HG03196 (cell line): ENCODE measurements at regions not wholly inside any gene's neighbourhood (a gene's known extent, or its start where the extent isn't known, plus 50 kb on each side); places are given as distances from the start of the nearest gene placed in this dataset.
"Not testable (repeated sequence)": the region's sequence is repeated elsewhere in the genome, so short reads cannot be mapped to it uniquely, and the experiment has no call there.

Source experiments
- ATAC-seq: cut with Tn5 transposase; IDR thresholded peaks from one replicate; pipeline ENCODE4 v1.9.1; 2021; ENCODE audit not compliant: unreplicated experiment

GRCh38 chr12:107570721-107571120, 114.9 kb upstream of the PWP1 start:
- ATAC-seq = no peak

DNA sequence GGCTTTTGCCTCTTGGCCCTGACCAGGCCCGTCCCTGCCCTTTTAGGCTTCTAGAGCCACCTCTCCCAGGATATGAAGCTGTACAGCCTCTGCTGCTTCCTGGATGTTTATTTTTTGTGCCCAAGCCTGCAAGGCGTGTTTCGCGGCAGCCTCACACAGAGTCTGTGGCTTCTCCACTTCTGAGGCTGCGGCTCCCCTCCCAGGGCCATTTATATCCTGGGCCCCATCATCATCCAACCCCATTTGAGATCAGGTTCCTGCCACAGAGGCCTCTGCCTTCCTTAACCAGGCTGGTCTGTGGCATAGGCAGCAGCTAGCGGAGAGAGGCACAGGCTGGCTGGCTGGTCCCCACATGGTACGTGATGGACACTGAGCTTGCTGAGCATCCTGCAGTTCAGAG, 114.1 kb upstream of the PWP1 start:
- ATAC-seq = no peak

DNA sequence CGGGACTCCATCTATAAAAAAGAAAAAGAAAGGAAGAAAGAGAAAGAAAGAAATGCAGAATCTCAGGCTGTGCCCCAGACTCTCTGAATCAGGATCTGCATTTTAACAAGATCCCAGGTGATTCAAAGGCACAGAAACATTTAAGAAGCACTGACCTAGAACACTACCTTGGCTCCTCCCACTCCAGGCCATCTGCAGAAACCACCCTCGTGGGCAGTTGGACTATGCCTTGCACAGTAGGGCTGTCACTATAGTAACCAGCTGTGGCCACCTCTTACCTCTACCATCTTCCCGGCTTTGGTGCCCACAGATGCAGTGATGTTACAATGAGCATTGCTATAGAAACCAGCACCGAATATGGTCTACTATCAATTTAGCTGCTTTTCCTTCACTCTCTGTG, 110.9 kb upstream of the PWP1 start:
- no peak for ATAC-seq

DNA sequence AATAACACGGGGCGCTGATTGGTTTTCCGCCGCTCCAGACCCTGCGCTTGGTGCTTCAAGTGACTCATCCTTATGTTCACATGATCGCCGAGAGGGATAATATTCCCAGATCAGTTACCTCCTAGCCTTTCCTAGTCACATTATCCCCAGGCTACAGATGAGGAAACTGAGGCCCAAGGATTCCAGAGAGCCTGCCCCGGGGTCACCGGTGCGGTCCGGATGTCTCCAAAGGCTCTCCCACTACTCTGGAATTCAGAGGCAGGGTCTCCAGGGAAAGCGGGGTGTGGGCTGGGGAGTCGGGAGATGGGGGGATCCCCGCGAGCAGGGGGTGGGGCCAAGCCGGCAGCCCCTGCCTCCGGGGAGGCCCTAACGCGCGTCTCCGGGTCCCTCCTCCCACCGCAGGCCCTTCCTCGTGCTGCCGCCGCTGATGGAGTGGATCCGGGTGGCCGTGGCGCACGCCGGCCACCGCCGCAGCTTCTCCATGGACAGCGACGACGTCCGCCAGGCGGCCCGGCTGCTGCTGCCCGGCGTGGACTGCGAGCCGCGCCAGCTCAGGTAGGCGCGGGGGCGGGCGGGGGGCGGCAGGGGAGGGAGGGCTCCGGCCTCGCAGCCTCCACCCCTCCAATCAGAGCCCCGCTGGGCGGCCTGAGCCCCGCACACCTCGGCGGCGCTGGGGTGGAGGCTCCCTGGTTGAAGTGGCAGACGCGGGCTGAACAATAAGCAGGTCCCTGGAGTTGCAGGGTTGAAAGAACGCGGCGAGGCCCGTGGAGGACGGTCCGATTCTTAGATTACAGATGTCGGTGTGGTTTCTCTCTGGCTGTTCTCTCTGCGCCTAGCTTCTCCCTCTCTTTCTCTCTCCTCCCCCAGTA, 104.6 kb upstream of the PWP1 start:
- ATAC-seq = no peak

- ATAC-seq = no peak
Observed at GRCh38 chr12:107581619-107582015, 104.0 kb upstream of the PWP1 start.

DNA sequence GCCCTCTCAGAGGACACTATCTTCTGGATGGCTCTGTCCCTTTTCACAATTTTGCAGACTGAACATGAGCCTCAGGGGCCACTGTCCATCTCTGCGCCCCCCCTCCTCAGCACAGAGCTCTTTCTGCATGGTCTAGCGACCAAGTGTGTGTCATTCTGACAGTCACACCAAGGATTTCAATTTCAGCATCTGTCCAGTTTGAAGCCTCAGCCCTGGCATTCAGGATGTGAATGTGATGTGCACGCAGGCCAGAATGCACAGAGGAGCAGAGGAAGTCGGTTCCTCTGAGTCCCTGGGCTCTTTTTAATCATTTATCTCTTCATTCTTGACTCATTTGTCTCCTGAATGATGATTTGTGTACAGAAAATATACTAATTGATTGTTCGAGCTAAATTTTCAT, 102.0 kb upstream of the PWP1 start:
- ATAC-seq = no peak

- no peak for ATAC-seq
Observed at GRCh38 chr12:107584563-107584962, 101.0 kb upstream of the PWP1 start.

GRCh38 chr12:107586256-107586970, 99.2 kb upstream of the PWP1 start:
- ATAC-seq = no peak

GRCh38 chr12:107590413-107590812, 95.2 kb upstream of the PWP1 start:
- ATAC-seq = no peak

DNA sequence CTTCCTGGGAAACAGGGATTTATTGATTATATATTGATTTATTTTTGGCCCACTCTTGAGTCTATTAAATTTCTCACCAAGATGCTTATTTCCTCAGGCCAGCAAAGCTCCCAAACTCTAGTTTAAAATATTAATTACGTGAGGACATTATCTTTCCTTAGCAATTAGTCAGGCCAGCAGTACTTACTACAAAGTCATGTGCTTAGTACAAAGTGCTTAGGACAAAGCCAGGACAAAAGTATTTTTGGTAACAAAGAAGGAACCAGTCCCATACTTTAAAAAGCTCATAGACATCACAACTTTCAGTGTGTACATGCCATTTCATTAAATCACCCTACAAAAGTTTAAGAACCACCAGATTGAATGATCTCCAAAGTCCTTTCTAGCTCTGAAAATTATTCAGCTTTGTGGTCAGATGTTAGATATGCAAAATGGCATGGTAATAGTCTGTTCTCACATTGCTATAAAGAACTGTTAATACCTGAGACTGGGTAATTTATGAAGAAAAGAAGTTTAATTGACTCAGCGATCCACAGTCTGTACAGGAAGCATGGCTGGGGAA, 94.7 kb upstream of the PWP1 start:
- ATAC-seq = no peak

- ATAC-seq = no peak
Observed at GRCh38 chr12:107593713-107594381, 91.8 kb upstream of the PWP1 start.

DNA sequence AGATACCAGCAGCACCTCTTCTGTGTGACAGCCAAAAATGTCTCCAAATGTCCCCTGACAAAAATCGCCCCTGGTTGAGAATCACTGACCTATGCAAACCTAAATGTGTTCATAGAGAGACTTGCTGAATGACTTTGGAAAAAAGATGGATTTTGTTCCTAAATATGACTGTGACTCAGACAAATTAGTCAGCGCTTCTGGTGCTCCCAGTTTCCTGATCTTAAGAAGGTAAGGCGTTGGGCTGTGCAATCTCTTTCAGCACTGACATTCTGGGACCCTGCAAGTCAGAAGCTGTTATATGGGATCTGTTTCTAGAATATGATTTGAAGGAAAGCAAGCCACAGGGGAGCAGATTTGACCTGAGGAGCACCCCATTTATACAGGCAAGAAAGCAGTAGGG, 90.6 kb upstream of the PWP1 start:
- no peak for ATAC-seq

GRCh38 chr12:107597695-107598410, 87.7 kb upstream of the PWP1 start:
- no peak for ATAC-seq

- no peak for ATAC-seq
Observed at GRCh38 chr12:107598906-107599305, 86.7 kb upstream of the PWP1 start.

DNA sequence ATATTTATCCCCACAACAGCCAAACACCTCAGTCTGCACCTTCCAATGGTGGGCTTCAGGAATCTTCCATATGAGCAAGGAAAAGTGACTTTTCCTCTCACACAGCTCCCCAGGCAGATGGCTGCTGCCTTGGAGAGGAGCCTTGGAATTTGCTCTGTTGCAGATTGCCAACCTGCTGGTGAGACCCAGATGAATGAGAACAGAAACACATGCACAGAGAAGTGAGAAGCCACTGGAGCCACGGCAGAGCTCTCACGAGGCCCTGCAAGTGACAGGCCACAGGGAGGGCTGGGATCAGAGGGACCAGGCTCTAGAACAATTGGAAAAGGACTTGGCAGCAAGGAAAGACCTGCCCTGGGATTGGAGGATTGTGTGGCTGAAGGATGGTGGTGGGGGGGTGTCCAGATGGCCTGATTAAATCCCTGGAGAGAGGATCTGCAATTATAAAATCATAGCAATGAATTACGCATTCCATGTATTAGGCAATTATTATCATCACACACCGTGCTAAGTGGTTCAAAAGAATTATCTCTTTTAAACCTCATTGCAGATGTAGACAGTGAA, 84.9 kb upstream of the PWP1 start:
- no peak for ATAC-seq

DNA sequence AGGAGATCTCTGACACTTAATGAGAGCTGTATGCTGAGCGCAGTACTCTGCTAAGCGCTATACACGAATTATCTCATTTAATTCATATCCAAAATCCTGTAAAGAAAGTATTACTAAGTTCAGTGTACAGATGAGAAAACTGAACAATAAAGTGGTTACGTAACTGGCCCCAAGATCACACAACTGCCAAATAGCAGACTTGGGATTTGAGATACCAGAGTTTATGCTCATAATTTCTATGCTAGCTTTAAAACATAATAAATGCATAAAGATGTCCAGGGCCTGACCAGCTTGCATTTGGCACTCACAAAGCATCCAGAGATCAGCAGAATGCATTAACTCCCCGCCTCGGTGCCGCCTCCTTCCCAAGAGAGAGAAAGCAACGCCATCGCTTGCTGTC, 83.2 kb upstream of the PWP1 start:
- ATAC-seq = no peak

DNA sequence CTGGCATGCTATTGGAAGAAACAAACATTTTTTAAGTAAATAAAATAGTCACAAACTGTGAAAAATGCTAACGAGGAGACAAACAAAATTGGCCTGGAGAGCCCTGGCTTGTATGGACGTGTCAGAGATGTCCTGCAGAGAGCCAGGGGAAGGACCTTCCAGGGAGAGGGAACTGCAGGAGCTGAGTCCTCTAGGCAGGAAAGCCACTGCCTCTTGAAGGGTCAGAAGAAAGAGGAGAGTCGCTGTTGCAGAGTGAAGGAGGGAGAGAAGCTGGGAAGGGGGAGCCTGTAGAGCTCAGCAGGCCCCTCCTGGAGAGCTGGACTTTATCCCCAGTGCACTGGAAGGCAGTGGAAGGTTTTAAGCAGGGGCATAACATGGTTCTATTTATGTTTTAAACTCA, 80.3 kb upstream of the PWP1 start:
- ATAC-seq = no peak

GRCh38 chr12:107607464-107608392, 77.9 kb upstream of the PWP1 start:
- peak; percentile 57 for ATAC-seq

- not testable (repeated sequence) for ATAC-seq
Observed at GRCh38 chr12:107608779-107609178, 76.8 kb upstream of the PWP1 start.
